ENCODE measurements at regions not wholly inside any gene's neighbourhood (a gene's known extent, or its start where the extent isn't known, plus 50 kb on each side); places are given as distances from the start of the nearest gene placed in this dataset.

- TF ChIP-seq CTCF (IDR thresholded peaks at IDR 0.05), result no peak
- no peak for TF ChIP-seq POLR2AphosphoS5 (IDR thresholded peaks at IDR 0.05; ENCODE audit: low read depth, low read length)
- TF ChIP-seq REST (IDR thresholded peaks at IDR 0.05; ENCODE audit: insufficient read depth in 1 of 2, low read depth in 2 of 2, low read length in 1 of 2), result no peak
- TF ChIP-seq TCF7L2 (IDR thresholded peaks at IDR 0.05; ENCODE audit: low read depth, low read length), result no peak
- no peak for TF ChIP-seq SIN3A (IDR thresholded peaks at IDR 0.05; ENCODE audit: borderline replicate concordance, insufficient read depth, low read depth, low read length)
Observed at GRCh38 chr4:19155568-19155967, 1096.1 kb upstream of the SLIT2 start.

Data from Panc1 (cell line).